ENCODE measurements at regions not wholly inside any gene's neighbourhood (a gene's known extent, or its start where the extent isn't known, plus 50 kb on each side); places are given as distances from the start of the nearest gene placed in this dataset.

DNA sequence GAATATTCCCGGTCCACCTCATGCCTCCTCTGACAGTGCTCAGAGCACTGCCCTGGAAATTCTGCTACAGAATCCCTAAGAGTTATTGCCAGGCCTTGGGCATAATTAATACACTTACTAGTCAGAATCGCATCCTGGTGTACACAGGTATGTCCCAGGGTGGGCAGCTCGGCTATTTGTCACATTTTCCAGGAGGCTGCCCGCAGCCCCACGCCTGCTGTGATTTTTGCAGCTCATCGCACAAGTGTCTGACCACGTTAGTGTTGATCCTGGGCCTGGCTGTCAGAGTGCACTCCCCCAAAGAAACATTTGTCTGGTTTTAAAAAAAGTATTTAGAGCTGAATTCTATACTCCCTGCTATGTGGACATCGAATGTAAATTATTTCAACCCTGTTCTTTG lies 105.4 kb downstream of the CD83 start (continued):
- TF ChIP-seq CTCF (IDR thresholded peaks at IDR 0.05): no peak

- Histone ChIP-seq H3K79me2 (ENCODE audit: insufficient read depth) (no peaks in the 10 kb centered on the region), H3K27me3 (ENCODE audit: insufficient read depth) (no peaks in the 10 kb centered on the region; the same call in 1 of the 2 replicates), H3K9ac (no peak overlapping the region), H3K9me2 (no peaks in the 10 kb centered on the region), H3K27ac (ENCODE audit: low read depth in 2 of 2, low read length in 1 of 2) (no peak overlapping the region), H3K9me3 (no peaks in the 10 kb centered on the region), H3K4me3 (ENCODE audit: low read depth in 2 of 2, low read length in 1 of 2) (no peak overlapping the region), H4K20me1 (ENCODE audit: insufficient read depth) (no peaks in the 10 kb centered on the region), H2AFZ (ENCODE audit: low read depth) (no peak overlapping the region), H3K4me2 (no peak overlapping the region), H3K4me1 (ENCODE audit: control insufficient read depth in 1 of 2, insufficient read depth in 2 of 2, low read depth in 1 of 2, low read length in 1 of 2) (no peaks in the 10 kb centered on the region), H3F3A (replicated peaks; ENCODE audit: insufficient read depth) (no peaks in the 10 kb centered on the region), H3K36me3 (replicated peaks in 1 of 2; ENCODE audit: control insufficient read depth in 1 of 2, insufficient read depth in 2 of 2, low read length in 1 of 2) (no peaks in the 10 kb centered on the region)
- no peak for DNase-seq
- WGBS (ENCODE audit: low lambda C conversion rate): 63% methylated on average over 8 of the region's 8 CpGs
- ChIA-PET CTCF (interaction anchor here (1.8 kb wide), 1 partner anchor 13 kb away, joined by 4 read pairs; no protein-coding TSS in a partner anchor), POLR2A (no interaction called here)
- TF ChIP-seq, protein P1, sequence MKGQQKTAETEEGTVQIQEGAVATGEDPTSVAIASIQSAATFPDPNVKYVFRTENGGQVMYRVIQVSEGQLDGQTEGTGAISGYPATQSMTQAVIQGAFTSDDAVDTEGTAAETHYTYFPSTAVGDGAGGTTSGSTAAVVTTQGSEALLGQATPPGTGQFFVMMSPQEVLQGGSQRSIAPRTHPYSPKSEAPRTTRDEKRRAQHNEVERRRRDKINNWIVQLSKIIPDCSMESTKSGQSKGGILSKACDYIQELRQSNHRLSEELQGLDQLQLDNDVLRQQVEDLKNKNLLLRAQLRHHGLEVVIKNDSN (IDR thresholded peaks at IDR 0.05; ENCODE audit: borderline replicate concordance, low read depth): no peak
- no peak for TF ChIP-seq TEAD4 (IDR thresholded peaks at IDR 0.05; ENCODE audit: borderline replicate concordance, insufficient read depth)
- no peak for TF ChIP-seq RAD21 (IDR thresholded peaks at IDR 0.05; ENCODE audit: low read length)
- TF ChIP-seq RXRA (IDR thresholded peaks at IDR 0.05; ENCODE audit: borderline replicate concordance, low read depth): no peak
- no peak for TF ChIP-seq FOXM1 (IDR thresholded peaks at IDR 0.05; ENCODE audit: low read depth)
- no peak for TF ChIP-seq MEF2A (IDR thresholded peaks at IDR 0.05; ENCODE audit: borderline replicate concordance, low read depth)
- no peak for TF ChIP-seq CTCF (IDR thresholded peaks at IDR 0.05)
- no peak for TF ChIP-seq FOXJ3 (CRISPR knock-in tag; IDR thresholded peaks at IDR 0.05)
- TF ChIP-seq GABPA (IDR thresholded peaks at IDR 0.05; ENCODE audit: low read depth): no peak
- TF ChIP-seq MAX (IDR thresholded peaks at IDR 0.05; ENCODE audit: low read depth): no peak
- no peak for TF ChIP-seq USF2 (IDR thresholded peaks at IDR 0.05; ENCODE audit: borderline replicate concordance, low read depth, low read length)
- no peak for TF ChIP-seq ZBTB33 (IDR thresholded peaks at IDR 0.05; ENCODE audit: borderline replicate concordance, low read depth)
- TF ChIP-seq CHD2 (IDR thresholded peaks at IDR 0.05; ENCODE audit: low read length, partially characterized antibody): no peak
- TF ChIP-seq EZH2phosphoT487 (IDR thresholded peaks at IDR 0.05; ENCODE audit: borderline replicate concordance, low read depth): no peak
Measured at GRCh38 chr6:14224359-14225103, 107.0 kb downstream of the CD83 start.

All from SK-N-SH (cell line).